Activated B cell treated with CpG ODN at 0.5 μM for 24 hours (primary cell): ENCODE measurements at regions not wholly inside any gene's neighbourhood (a gene's known extent, or its start where the extent isn't known, plus 50 kb on each side); places are given as distances from the start of the nearest gene placed in this dataset.
A peak's percentile ranks its signal among the peaks of the same experiment; 100 is the strongest.

Experiments used
- ATAC-seq: fragments of 200-7000 bp; cut with Tn5 transposase; one replicate; pipeline ENCODE4 v1.10.0; 2021; ENCODE audit warnings: low read depth, mild to moderate bottlenecking, moderate library complexity
- CTCF ChIA-PET: fragments of 350-600 bp; sonication (Branson Sonifier 250); formaldehyde crosslinking; loops from one replicate; lab custom pipeline; 2021; ENCODE audit warnings: antibody characterized with exemption; lab: Charles Lee
- POLR2A ChIA-PET: fragments of 350-600 bp; sonication (Branson Sonifier 250); formaldehyde crosslinking; loops from one replicate; lab custom pipeline; 2021; ENCODE audit warnings: antibody characterized with exemption; lab: Charles Lee
- DNase-seq: peaks from one replicate; pipeline ENCODE4 v3.0.0; 2022
- H3K27ac Mint-ChIP-seq: one replicate; pipeline ENCODE4 v1.8.0; 2020; ENCODE audit warnings: mixed read lengths
- H3K27me3 Mint-ChIP-seq: one replicate; pipeline ENCODE4 v1.8.0; 2021; ENCODE audit warnings: mixed read lengths
- H3K36me3 Mint-ChIP-seq: one replicate; pipeline ENCODE4 v1.8.0; 2021; ENCODE audit warnings: low read depth, mixed read lengths
- H3K4me1 Mint-ChIP-seq: one replicate; pipeline ENCODE4 v1.8.0; 2021; ENCODE audit warnings: mixed read lengths
- H3K4me3 Mint-ChIP-seq: one replicate; pipeline ENCODE4 v1.8.0; 2020; ENCODE audit warnings: mild to moderate bottlenecking, mixed read lengths
- H3K9me3 Mint-ChIP-seq: one replicate; pipeline ENCODE4 v1.8.0; 2020; ENCODE audit warnings: mixed read lengths
- intact Hi-C: fragments of 100-400 bp; cut with micrococcal nuclease; formaldehyde crosslinking; loops from one replicate; pipeline ENCODE4 v1.15.1; 2024
- TF ChIP-seq, protein P1 (sequence below): fragments of 200-600 bp; IDR thresholded peaks from one replicate; pipeline ENCODE4 v1.8.0; 2022; ENCODE audit warnings: antibody characterized with exemption, mild to moderate bottlenecking

DNA sequence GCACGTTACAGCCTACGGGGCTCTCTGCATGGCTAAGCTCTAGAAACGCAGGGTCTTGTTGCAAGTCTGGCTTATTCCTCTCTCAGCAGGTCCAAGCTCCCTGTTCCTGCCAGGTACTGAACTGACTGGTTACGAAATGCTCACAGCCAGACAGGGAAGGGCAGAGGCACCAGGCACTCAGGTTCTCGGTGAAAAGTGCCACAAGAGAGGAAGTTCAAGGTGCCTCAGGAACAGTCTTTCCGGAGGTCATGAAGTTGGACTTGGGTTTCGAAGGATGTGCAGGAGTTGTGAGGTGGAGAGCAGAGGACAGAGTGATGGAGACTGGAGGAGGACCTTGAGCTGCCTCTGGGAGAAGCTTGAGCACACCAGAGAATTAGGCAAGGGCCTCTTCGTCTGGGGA, 124.7 kb upstream of the GSE1 start:
- intact Hi-C loops: no loop called here
- Mint-ChIP-seq H3K4me3 (no peak overlapping the region), H3K4me1 (no peaks in the 10 kb centered on the region), H3K9me3 (no peaks in the 10 kb centered on the region), H3K27ac (no peak overlapping the region), H3K27me3 (peaks cover 13% of the 10 kb centered on the region), H3K36me3 (no peaks in the 10 kb centered on the region)
- ChIA-PET CTCF (interaction anchor here (1.0 kb wide), 1 partner anchor 65 kb away, joined by 3 read pairs; no protein-coding TSS in a partner anchor), POLR2A (no interaction called here)
- DNase-seq (no peak), ATAC-seq (no peak)
- TF ChIP-seq, protein P1, sequence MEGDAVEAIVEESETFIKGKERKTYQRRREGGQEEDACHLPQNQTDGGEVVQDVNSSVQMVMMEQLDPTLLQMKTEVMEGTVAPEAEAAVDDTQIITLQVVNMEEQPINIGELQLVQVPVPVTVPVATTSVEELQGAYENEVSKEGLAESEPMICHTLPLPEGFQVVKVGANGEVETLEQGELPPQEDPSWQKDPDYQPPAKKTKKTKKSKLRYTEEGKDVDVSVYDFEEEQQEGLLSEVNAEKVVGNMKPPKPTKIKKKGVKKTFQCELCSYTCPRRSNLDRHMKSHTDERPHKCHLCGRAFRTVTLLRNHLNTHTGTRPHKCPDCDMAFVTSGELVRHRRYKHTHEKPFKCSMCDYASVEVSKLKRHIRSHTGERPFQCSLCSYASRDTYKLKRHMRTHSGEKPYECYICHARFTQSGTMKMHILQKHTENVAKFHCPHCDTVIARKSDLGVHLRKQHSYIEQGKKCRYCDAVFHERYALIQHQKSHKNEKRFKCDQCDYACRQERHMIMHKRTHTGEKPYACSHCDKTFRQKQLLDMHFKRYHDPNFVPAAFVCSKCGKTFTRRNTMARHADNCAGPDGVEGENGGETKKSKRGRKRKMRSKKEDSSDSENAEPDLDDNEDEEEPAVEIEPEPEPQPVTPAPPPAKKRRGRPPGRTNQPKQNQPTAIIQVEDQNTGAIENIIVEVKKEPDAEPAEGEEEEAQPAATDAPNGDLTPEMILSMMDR: no peak

DNA sequence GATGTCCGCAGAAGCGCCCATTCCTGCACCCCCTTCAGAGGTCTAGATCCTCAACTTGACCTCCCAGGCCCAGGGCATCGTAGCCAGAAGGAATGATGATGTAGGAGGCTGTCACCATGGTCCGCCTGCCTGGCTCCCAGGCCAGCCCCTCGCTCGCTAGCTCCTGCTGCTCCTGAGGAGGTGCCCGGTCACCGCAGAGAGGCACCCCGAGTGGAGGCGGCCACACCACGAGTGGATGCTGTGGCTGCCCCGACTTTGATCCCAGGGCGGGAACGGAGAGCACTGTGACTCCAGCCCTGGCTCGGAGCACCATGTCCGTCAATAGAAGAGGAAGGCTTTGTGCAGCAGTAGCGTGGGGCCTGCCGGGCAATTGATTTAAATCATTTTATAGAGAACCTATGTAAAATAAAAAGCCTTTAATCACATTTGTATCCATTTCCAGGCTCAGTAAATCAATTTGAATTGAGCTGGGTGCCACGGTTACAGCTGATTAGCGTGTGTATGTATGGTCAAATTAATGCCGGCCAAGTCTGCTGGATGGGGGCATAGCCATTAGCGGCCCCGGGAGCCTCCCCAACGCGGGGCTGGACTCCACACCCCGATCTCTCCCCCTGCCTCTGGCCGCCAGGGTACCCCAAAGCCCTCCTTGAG, 122.6 kb upstream of the GSE1 start:
- TF ChIP-seq, protein P1: no peak
- no peak overlapping the region for H3K27ac Mint-ChIP-seq
- no peaks in the 10 kb centered on the region for H3K4me1 Mint-ChIP-seq
- ChIA-PET POLR2A (no interaction called here), CTCF (interaction anchor here (0.8 to 3.2 kb wide), 8 partner anchors 10 to 128 kb away, joined by 3 to 16 read pairs (median 4); no protein-coding TSS in a partner anchor)
- DNase-seq: no peak
- no peak for ATAC-seq
- H3K4me3 Mint-ChIP-seq: no peak overlapping the region
- no peaks in the 10 kb centered on the region for H3K9me3 Mint-ChIP-seq
- H3K27me3 Mint-ChIP-seq: peaks cover 13% of the 10 kb centered on the region
- intact Hi-C loops: loop anchor here (1.0 to 2.0 kb wide), 2 partner anchors 64 to 120 kb away; no protein-coding TSS in a partner anchor
- no peaks in the 10 kb centered on the region for H3K36me3 Mint-ChIP-seq

DNA sequence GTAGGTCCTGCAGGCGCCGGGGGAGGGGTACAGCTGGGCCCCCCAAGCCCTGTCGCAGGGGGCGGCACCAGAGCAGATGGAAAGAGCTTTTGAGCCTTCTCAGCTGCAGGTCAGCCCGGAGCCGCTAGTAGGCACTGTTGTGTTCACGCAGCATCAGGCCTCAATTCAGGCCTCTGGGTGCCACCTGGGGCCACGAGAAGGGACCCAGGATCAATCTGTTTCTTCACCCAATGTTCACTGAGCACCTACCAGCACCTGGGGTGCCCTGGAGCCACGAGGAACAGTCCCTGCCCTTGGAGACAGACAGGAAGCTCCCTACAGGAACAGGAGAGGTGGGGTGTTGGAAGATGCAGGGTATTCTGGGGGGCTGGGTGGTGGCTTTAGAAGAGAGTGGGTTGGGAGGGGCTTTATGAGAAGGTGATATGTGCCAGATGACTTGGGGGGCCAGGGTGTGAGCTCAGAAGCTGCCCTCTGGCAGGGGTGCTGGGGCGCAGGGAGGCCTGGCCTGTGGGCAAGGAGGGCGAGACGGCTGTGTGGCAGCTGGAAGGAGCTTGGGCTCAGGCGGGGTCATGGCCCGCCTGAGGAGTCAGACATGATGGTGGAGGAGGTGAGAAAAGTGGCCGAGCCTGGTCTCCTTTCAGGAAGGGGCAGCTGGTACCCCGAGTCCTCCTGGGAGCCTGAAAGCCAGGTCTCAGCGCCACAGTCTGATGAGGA, 121.9 kb upstream of the GSE1 start:
- CTCF ChIA-PET: interaction anchor here (0.8 to 3.2 kb wide), 7 partner anchors 10 to 127 kb away, joined by 3 to 16 read pairs (median 5); no protein-coding TSS in a partner anchor
- no peak overlapping the region for H3K4me3 Mint-ChIP-seq
- intact Hi-C loops: loop anchor here (1.0 to 2.0 kb wide), 2 partner anchors 64 to 119 kb away; no protein-coding TSS in a partner anchor
- H3K27ac Mint-ChIP-seq: no peak overlapping the region
- H3K4me1 Mint-ChIP-seq: no peaks in the 10 kb centered on the region
- DNase-seq: peak; percentile 37
- POLR2A ChIA-PET: no interaction called here
- no peaks in the 10 kb centered on the region for H3K36me3 Mint-ChIP-seq
- peak; percentile 62 for ATAC-seq
- no peaks in the 10 kb centered on the region for H3K9me3 Mint-ChIP-seq
- TF ChIP-seq, protein P1: no peak
- H3K27me3 Mint-ChIP-seq: peaks cover 13% of the 10 kb centered on the region

DNA sequence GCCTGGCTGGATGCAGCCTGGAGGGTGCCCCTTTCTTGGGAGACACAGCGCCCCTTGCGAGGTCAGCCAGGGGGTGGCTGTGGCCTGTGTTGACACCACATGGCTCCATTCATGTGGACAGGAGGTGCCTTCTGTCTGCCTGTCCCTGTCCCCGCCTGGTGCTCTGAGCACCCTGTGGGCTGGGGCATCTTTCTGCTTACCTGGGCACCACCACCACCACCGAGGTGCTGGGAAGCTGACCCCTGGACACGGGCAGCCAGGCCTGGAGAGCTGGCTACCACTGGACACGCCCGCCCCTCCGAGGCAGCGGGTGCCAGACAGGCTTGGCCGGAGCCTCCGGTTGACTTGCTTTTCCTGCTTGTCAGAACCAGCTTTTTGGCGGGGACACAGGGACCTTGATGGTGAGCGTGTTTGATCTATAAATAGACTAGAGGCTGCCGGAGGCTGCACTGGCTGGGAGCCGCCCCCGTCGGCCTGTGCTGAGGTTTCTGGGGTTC, 121.3 kb upstream of the GSE1 start:
- DNase-seq: no peak
- no peak for ATAC-seq
- TF ChIP-seq, protein P1: no peak
- intact Hi-C loops: loop anchor here (1.0 to 2.0 kb wide), 2 partner anchors 63 to 118 kb away; no protein-coding TSS in a partner anchor
- H3K27ac Mint-ChIP-seq: no peak overlapping the region
- H3K4me1 Mint-ChIP-seq: no peaks in the 10 kb centered on the region
- ChIA-PET POLR2A (no interaction called here), CTCF (interaction anchor here (1.5 to 3.2 kb wide), 4 partner anchors 21 to 125 kb away, joined by 5 to 16 read pairs (median 10); no protein-coding TSS in a partner anchor)
- peaks cover 13% of the 10 kb centered on the region for H3K27me3 Mint-ChIP-seq
- H3K9me3 Mint-ChIP-seq: no peaks in the 10 kb centered on the region
- no peak overlapping the region for H3K4me3 Mint-ChIP-seq
- H3K36me3 Mint-ChIP-seq: no peaks in the 10 kb centered on the region
